ENCODE measurements at regions not wholly inside any gene's neighbourhood (a gene's known extent, or its start where the extent isn't known, plus 50 kb on each side); places are given as distances from the start of the nearest gene placed in this dataset.
A peak's percentile ranks its signal among the peaks of the same experiment; 100 is the strongest.

GRCh38 chr1:218034468-218034867 lies 250.6 kb upstream of the RRP15 start (continued):
- TF ChIP-seq CHD2 (IDR thresholded peaks at IDR 0.05; ENCODE audit: low read length) (0 out of 2 replicates have a peak, but pooled peaks have one; percentile 28), BACH1 (IDR thresholded peaks at IDR 0.05; ENCODE audit: low read length) (no peak), ASH2L (IDR thresholded peaks at IDR 0.05; ENCODE audit: low read length) (no peak), SIX5 (IDR thresholded peaks at IDR 0.05; ENCODE audit: low read depth, low read length) (no peak), KDM4A (IDR thresholded peaks at IDR 0.05; ENCODE audit: low read depth, low read length, severe bottlenecking) (no peak), FOSL1 (IDR thresholded peaks at IDR 0.05; ENCODE audit: insufficient read depth, low read depth, low read length) (no peak), TBP (IDR thresholded peaks at IDR 0.05; ENCODE audit: low read depth, low read length) (no peak), PHF8 (conservative IDR thresholded peaks at IDR 0.05; ENCODE audit: low read depth, low read length) (no peak), NANOG (IDR thresholded peaks at IDR 0.05; ENCODE audit: insufficient read depth, low read depth, low read length, poor library complexity, severe bottlenecking) (peak; percentile 65), SIN3A (conservative IDR thresholded peaks at IDR 0.05 in 1 of 2, IDR thresholded peaks at IDR 0.05 in 1 of 2; ENCODE audit: low read depth in 1 of 2, low read length in 2 of 2) (no peak), JUN (IDR thresholded peaks at IDR 0.05; ENCODE audit: low read depth, low read length) (no peak), NRF1 (IDR thresholded peaks at IDR 0.05; ENCODE audit: low read depth, low read length) (no peak)
- TF ChIP-seq, protein P1, sequence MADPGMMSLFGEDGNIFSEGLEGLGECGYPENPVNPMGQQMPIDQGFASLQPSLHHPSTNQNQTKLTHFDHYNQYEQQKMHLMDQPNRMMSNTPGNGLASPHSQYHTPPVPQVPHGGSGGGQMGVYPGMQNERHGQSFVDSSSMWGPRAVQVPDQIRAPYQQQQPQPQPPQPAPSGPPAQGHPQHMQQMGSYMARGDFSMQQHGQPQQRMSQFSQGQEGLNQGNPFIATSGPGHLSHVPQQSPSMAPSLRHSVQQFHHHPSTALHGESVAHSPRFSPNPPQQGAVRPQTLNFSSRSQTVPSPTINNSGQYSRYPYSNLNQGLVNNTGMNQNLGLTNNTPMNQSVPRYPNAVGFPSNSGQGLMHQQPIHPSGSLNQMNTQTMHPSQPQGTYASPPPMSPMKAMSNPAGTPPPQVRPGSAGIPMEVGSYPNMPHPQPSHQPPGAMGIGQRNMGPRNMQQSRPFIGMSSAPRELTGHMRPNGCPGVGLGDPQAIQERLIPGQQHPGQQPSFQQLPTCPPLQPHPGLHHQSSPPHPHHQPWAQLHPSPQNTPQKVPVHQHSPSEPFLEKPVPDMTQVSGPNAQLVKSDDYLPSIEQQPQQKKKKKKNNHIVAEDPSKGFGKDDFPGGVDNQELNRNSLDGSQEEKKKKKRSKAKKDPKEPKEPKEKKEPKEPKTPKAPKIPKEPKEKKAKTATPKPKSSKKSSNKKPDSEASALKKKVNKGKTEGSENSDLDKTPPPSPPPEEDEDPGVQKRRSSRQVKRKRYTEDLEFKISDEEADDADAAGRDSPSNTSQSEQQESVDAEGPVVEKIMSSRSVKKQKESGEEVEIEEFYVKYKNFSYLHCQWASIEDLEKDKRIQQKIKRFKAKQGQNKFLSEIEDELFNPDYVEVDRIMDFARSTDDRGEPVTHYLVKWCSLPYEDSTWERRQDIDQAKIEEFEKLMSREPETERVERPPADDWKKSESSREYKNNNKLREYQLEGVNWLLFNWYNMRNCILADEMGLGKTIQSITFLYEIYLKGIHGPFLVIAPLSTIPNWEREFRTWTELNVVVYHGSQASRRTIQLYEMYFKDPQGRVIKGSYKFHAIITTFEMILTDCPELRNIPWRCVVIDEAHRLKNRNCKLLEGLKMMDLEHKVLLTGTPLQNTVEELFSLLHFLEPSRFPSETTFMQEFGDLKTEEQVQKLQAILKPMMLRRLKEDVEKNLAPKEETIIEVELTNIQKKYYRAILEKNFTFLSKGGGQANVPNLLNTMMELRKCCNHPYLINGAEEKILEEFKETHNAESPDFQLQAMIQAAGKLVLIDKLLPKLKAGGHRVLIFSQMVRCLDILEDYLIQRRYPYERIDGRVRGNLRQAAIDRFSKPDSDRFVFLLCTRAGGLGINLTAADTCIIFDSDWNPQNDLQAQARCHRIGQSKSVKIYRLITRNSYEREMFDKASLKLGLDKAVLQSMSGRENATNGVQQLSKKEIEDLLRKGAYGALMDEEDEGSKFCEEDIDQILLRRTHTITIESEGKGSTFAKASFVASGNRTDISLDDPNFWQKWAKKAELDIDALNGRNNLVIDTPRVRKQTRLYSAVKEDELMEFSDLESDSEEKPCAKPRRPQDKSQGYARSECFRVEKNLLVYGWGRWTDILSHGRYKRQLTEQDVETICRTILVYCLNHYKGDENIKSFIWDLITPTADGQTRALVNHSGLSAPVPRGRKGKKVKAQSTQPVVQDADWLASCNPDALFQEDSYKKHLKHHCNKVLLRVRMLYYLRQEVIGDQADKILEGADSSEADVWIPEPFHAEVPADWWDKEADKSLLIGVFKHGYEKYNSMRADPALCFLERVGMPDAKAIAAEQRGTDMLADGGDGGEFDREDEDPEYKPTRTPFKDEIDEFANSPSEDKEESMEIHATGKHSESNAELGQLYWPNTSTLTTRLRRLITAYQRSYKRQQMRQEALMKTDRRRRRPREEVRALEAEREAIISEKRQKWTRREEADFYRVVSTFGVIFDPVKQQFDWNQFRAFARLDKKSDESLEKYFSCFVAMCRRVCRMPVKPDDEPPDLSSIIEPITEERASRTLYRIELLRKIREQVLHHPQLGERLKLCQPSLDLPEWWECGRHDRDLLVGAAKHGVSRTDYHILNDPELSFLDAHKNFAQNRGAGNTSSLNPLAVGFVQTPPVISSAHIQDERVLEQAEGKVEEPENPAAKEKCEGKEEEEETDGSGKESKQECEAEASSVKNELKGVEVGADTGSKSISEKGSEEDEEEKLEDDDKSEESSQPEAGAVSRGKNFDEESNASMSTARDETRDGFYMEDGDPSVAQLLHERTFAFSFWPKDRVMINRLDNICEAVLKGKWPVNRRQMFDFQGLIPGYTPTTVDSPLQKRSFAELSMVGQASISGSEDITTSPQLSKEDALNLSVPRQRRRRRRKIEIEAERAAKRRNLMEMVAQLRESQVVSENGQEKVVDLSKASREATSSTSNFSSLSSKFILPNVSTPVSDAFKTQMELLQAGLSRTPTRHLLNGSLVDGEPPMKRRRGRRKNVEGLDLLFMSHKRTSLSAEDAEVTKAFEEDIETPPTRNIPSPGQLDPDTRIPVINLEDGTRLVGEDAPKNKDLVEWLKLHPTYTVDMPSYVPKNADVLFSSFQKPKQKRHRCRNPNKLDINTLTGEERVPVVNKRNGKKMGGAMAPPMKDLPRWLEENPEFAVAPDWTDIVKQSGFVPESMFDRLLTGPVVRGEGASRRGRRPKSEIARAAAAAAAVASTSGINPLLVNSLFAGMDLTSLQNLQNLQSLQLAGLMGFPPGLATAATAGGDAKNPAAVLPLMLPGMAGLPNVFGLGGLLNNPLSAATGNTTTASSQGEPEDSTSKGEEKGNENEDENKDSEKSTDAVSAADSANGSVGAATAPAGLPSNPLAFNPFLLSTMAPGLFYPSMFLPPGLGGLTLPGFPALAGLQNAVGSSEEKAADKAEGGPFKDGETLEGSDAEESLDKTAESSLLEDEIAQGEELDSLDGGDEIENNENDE (IDR thresholded peaks at IDR 0.05; ENCODE audit: insufficient replicate concordance, low read length) = peak; percentile 77
